Calu3 (cell line): ENCODE measurements at regions not wholly inside any gene's neighbourhood (a gene's known extent, or its start where the extent isn't known, plus 50 kb on each side); places are given as distances from the start of the nearest gene placed in this dataset.

Experiments used
- BruUV-seq: library from RNA; stranded (reverse); fragments of 400-500 nt; replicated peaks from 2 replicates; lab custom pipeline; 2021; lab: Mats Ljungman, UMichigan
- CTCF ChIA-PET: fragments of 300-600 bp; sonication (Branson Sonifier 250); formaldehyde crosslinking; loops from one replicate; lab custom pipeline; 2022; ENCODE audit warnings: antibody characterized with exemption; lab: Charles Lee
- DNase-seq: peaks from one replicate; pipeline ENCODE4 v3.0.0; 2022
- H3K27ac Mint-ChIP-seq: one replicate; pipeline ENCODE4 v1.8.0; 2022; ENCODE audit warnings: mixed read lengths; ENCODE audit not compliant: unreplicated experiment
- H3K27me3 Mint-ChIP-seq: one replicate; pipeline ENCODE4 v1.8.0; 2022; ENCODE audit warnings: mixed read lengths; ENCODE audit not compliant: unreplicated experiment
- H3K36me3 Mint-ChIP-seq: one replicate; pipeline ENCODE4 v1.8.0; 2022; ENCODE audit warnings: mild to moderate bottlenecking, moderate library complexity, mixed read lengths; ENCODE audit not compliant: insufficient read depth, unreplicated experiment
- H3K4me1 Mint-ChIP-seq: one replicate; pipeline ENCODE4 v1.8.0; 2022; ENCODE audit warnings: mild to moderate bottlenecking, low read depth, mixed read lengths; ENCODE audit not compliant: unreplicated experiment
- H3K4me3 Mint-ChIP-seq: one replicate; pipeline ENCODE4 v1.8.0; 2022; ENCODE audit warnings: mild to moderate bottlenecking, low read depth, moderate library complexity, mixed read lengths; ENCODE audit not compliant: unreplicated experiment
- H3K9me3 Mint-ChIP-seq: one replicate; pipeline ENCODE4 v1.8.0; 2022; ENCODE audit warnings: low read depth, mixed read lengths; ENCODE audit not compliant: unreplicated experiment
- intact Hi-C: fragments of 100-400 bp; cut with micrococcal nuclease; formaldehyde crosslinking; loops from one replicate; pipeline ENCODE4 v1.10.0; 2022; ENCODE audit not compliant: unreplicated experiment
- TF ChIP-seq, protein P1 (sequence below): fragments of 200-600 bp; IDR thresholded peaks from one replicate; pipeline ENCODE4 v1.8.0; 2022; ENCODE audit warnings: antibody characterized with exemption; ENCODE audit not compliant: unreplicated experiment

GRCh38 chr12:105939181-105939721, 199.5 kb downstream of the NUAK1 start:
- CTCF ChIA-PET: no interaction called here
- intact Hi-C loops: no loop called here
- H3K9me3 Mint-ChIP-seq: no peaks in the 10 kb centered on the region
- H3K4me3 Mint-ChIP-seq: no peak overlapping the region
- H3K27ac Mint-ChIP-seq: no peak overlapping the region
- H3K36me3 Mint-ChIP-seq: no peaks in the 10 kb centered on the region
- peaks cover 88% of the 10 kb centered on the region for H3K27me3 Mint-ChIP-seq
- no TSS peak for BruUV-seq
- no peaks in the 10 kb centered on the region for H3K4me1 Mint-ChIP-seq
- no peak for DNase-seq
- TF ChIP-seq, protein P1, sequence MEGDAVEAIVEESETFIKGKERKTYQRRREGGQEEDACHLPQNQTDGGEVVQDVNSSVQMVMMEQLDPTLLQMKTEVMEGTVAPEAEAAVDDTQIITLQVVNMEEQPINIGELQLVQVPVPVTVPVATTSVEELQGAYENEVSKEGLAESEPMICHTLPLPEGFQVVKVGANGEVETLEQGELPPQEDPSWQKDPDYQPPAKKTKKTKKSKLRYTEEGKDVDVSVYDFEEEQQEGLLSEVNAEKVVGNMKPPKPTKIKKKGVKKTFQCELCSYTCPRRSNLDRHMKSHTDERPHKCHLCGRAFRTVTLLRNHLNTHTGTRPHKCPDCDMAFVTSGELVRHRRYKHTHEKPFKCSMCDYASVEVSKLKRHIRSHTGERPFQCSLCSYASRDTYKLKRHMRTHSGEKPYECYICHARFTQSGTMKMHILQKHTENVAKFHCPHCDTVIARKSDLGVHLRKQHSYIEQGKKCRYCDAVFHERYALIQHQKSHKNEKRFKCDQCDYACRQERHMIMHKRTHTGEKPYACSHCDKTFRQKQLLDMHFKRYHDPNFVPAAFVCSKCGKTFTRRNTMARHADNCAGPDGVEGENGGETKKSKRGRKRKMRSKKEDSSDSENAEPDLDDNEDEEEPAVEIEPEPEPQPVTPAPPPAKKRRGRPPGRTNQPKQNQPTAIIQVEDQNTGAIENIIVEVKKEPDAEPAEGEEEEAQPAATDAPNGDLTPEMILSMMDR: no peak

DNA sequence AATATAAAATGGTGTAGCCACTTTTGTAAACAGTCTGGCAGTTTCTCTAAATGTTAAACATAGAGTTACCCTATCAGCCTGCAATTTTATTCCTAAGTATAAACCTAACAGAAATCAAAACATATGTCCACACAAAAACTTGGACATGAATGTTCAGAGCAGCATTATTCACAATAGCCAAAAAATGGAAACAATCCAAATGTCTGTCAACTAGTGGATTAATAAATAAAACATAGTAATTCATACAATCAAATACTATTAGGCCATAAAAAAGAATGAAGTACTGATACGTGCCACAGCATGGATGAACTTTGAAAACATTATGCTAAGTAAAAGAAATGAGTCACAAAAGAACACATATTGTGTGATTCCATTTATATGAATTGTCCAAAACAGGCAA, 196.5 kb downstream of the NUAK1 start:
- CTCF ChIA-PET: no interaction called here
- H3K9me3 Mint-ChIP-seq: no peaks in the 10 kb centered on the region
- no TSS peak for BruUV-seq
- no peak overlapping the region for H3K27ac Mint-ChIP-seq
- TF ChIP-seq, protein P1: no peak
- no peaks in the 10 kb centered on the region for H3K36me3 Mint-ChIP-seq
- no peaks in the 10 kb centered on the region for H3K4me1 Mint-ChIP-seq
- peaks cover 64% of the 10 kb centered on the region for H3K27me3 Mint-ChIP-seq
- intact Hi-C loops: no loop called here
- H3K4me3 Mint-ChIP-seq: no peak overlapping the region
- DNase-seq: no peak

DNA sequence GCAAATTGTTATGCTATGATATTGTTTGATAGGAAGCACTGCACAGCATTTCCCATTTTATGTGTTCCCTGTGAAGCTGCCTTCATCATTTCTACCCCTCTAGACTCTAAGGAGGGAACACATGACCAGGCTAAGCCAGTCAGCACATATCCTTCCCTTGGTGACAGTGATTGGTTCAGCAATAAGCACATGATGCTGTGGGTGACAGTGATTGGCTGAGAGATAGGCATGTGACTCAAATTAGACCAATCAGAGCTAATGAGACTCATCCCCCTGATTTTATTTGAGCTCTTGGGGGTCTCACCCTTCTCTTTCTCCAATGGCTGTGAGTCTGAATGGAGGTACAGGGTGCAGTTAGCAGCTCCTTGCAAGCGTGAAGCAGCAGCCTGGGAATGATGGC, 195.2 kb downstream of the NUAK1 start:
- intact Hi-C loops: no loop called here

DNA sequence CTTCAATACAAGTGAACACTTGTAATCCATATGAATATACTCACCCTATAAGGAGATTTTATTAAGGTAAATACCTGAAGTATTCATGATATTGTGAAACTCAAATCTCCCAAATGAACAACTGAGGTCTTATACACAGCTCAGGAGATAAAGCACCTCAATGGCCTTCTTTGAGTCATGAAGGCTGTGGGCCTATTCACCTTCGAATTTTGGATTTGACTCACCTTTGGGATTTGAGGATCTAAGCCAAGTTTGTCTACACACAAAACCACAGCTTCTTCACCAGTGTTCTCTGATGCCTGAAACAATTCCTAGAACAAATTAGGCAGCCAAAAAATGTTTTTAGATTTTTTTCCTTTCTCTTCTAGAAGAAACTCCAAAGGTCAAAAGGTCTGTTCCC, 194.1 kb downstream of the NUAK1 start:
- no peak for DNase-seq
- intact Hi-C loops: no loop called here
- TF ChIP-seq, protein P1: no peak
- Mint-ChIP-seq H3K27ac (no peak overlapping the region), H3K4me3 (no peak overlapping the region), H3K27me3 (peaks cover 42% of the 10 kb centered on the region), H3K9me3 (no peaks in the 10 kb centered on the region), H3K4me1 (no peaks in the 10 kb centered on the region), H3K36me3 (no peaks in the 10 kb centered on the region)
- CTCF ChIA-PET: no interaction called here
- BruUV-seq: no TSS peak

More for the DNA sequence above, 195.2 kb downstream of the NUAK1 start:
- Mint-ChIP-seq H3K27ac (no peak overlapping the region), H3K36me3 (no peaks in the 10 kb centered on the region), H3K4me3 (no peak overlapping the region), H3K9me3 (no peaks in the 10 kb centered on the region), H3K27me3 (peaks cover 53% of the 10 kb centered on the region), H3K4me1 (no peaks in the 10 kb centered on the region)
- no TSS peak for BruUV-seq
- TF ChIP-seq, protein P1: no peak
- no peak for DNase-seq
- CTCF ChIA-PET: no interaction called here
